GM19023 (cell line): ENCODE measurements at regions not wholly inside any gene's neighbourhood (a gene's known extent, or its start where the extent isn't known, plus 50 kb on each side); places are given as distances from the start of the nearest gene placed in this dataset.
"Not testable (repeated sequence)": the region's sequence is repeated elsewhere in the genome, so short reads cannot be mapped to it uniquely, and the experiment has no call there.

Experiments used
- ATAC-seq: cut with Tn5 transposase; IDR thresholded peaks from one replicate; pipeline ENCODE4 v1.9.1; 2021; ENCODE audit warnings: mild to moderate bottlenecking, moderate library complexity; ENCODE audit not compliant: unreplicated experiment

DNA sequence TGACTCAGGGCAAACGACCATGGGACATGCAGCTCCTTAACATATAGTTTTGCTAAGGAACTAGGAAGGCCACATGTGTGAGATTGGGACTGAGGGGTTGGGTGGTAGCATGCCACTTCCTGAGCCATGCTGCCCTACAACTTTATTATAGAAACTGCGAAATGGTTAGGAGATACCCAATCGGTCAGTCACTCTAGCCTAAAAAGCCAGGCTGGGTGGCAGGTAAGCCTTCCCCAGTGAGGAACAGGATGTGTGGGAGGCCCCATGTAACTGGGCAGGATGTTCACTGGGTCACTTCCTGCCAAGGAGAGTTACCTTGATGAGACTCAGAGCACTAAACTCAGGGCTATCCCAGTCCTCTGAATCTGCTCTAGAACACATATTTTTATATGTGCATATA lies 123.5 kb downstream of the MAP3K7 start:
- ATAC-seq: no peak

DNA sequence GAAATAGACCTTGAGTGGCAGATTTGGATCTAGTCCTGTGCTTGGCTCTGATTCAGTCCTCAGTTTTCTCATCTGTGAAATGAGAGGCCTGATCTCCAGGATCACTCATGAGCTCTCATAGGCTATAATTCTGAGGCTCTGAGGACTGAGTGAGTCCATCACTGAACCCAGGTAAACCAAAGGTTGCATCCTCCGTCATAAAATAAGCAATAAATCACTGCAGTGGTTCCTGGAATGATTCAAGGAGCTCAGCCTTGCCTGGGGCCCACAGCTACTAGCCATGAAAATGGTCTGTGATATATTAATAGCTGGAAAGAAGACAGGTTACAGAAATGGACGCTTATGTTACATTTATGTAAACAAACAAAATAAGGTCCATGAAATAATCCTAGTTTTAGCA lies 124.8 kb downstream of the MAP3K7 start:
- ATAC-seq: no peak

DNA sequence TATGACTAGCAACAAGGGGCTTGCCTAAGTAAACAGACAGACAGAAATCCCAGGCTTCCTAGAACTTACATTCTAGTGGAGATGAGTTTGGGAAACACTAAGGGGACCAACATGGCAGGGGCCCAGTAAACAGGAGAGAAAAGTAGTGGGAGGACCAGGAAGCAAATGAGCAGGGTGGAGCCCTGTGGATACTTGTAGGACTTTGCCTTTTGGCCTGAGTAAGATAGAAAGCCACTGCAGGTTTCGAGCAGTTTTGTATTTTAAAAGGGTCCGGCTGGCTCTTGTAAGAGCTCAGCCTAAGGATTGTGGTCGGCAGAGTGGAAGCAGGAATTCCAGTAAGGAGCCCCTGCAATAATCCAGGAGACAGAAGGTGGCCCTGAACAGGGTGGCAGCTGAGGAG lies 125.5 kb downstream of the MAP3K7 start:
- no peak for ATAC-seq

DNA sequence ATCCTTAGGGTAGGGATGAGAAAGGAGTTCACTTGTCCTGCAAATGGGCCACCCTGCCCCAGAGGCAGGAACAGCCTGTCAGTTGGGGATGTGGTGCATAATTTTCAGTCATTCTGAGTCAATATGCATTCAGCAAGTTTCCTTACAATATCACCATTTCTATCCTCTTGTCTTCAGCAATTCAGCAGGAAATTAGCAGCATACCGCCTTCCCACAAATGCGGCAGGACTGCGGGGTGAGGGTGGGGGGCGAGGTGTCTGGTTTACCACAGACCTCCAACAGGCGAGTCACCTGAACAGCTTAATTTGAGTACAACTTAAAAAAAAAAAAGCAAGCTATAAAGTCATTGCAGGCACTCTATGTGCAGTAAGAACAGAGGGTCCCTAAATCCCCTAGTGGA lies 126.8 kb downstream of the MAP3K7 start:
- ATAC-seq: no peak

DNA sequence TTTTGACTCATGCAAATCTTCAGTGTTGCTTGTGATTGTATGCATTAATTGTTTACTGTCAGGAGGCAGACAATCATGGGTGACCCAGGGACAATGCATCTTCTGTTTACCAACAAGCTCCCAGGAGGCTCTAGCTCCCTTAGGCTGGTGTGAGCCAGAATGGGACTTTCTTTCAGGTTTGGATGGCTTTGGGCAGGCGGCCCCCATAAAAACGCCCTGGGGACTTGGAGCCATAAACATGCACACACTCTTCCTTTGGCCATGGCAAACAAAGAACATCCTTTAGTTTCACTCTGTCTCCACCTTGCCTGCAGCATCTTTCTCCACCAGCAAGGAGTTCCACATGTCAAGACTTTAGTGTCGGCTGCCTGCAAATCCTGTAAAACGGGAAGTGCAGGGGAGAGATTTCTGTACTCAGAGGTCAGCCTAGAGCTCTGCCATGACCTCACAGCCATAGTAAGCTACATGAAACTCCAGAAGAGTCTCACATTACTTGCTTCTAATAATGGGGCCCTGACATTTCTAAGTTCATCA lies 127.6 kb downstream of the MAP3K7 start:
- ATAC-seq: no peak

DNA sequence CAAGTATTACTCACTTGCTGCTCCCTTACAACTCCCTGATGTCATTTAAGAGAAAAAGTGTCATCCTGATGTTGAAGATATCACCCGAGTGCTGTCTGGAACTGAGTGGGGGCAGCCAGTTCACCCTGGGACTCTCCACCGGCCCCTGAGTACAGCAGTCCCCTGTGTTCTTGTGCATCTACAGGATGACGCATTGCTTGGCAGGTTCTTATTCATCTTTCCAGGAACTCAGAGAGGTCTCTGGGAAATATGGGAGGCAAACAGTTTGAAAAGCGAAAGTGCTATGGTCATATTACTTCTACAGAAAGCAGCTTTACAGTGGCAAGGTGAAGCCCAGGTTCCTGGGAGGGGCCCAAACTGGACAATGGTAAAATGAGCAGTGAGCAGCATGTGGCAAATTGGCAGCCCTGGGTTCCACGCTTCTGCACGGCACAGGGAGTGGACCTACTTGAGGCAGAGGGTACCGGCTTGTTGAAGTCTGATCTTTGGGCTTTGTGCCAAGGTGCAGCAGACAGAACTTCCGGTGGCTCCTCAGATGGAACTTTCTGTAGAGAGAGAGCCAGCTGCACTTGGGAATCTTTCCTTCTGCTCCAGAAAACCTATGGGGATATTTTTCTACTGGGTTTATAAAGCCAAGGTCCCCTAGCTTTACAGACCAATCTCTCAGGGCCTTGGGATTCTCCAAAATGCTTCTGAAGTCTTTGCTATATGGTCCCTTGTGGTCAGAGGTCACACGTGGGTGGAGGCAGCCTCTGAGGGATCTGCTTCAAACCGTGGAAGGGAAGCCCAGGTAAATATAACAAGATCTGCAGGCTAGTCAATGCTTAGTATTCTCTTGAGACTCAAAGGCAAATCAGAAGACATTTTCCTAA lies 128.3 kb downstream of the MAP3K7 start:
- ATAC-seq: no peak

DNA sequence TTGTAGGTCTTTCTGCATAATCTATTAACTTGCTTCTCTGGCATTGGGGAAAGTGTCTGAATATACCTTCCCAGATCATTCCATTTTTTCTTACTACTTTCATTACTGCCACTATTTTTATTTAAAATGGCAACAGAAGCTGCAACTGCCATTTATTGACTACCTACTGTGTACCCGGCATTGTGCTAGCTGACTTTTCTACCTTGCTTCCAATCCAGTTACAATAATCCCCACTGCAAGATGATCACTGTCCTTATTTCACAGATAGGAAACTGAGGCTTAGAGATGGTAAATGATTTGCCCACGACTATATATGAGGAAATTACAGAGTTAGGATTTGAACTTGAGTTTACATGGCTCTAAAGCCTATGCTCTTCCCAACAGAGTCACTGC lies 129.0 kb downstream of the MAP3K7 start:
- ATAC-seq: no peak

DNA sequence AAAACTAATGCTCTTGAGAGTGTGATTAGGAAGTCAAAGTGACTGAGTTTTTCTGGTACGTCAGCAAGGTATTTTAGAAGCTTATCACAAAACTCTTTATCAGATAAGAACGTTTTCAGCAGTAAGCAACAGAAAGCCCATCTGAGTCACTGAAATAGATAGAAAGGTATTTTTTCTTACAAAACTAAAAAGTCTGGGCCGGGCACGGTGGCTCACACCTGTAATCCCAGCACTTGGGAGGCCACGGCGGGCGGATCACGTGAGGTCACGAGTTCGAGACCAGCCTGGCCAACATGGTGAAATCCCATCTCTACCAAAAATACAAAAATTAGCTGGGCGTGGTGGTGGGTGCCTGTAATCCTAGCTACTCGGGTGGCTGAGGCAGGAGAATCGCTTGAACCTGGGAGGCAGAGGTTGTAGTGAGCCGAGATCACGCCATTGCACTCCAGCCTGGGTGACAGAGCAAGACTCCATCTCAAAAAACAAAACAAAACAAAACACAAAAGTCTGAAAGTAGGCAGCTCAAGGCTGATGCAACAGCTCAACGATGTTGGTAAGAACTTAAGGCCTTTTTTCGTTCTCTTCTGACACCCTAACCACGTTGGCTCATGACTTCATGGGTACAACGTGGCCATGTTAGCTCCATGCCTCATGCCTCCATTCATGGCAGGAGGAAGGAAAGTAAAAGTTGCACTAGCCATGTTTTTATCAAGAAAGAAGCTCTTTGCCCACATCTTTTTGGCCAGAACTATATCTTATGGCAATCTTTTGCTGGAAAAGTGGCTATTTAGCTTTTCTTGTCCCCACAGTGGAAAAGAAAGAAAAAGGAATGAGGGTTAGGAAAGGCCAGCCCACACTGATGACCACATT lies 129.6 kb downstream of the MAP3K7 start:
- ATAC-seq: not testable (repeated sequence)

DNA sequence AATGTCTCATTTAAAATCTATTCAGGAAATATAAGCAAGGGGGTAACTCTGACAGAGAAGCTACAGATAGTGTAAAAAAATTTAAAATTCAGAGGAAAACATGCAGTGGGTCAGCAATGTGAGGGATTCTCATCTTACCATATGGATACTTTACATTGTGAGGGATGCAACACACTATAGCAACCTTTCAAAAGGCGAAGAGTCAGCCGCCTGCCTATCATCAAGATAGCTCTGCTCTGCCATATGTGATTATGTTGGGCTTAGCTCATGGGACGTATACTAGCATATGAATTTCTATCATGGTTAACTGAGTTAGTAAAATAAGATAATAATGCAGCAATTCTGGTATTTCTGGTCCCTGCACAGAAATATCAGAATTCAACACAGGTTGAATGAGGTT lies 130.9 kb downstream of the MAP3K7 start:
- no peak for ATAC-seq

DNA sequence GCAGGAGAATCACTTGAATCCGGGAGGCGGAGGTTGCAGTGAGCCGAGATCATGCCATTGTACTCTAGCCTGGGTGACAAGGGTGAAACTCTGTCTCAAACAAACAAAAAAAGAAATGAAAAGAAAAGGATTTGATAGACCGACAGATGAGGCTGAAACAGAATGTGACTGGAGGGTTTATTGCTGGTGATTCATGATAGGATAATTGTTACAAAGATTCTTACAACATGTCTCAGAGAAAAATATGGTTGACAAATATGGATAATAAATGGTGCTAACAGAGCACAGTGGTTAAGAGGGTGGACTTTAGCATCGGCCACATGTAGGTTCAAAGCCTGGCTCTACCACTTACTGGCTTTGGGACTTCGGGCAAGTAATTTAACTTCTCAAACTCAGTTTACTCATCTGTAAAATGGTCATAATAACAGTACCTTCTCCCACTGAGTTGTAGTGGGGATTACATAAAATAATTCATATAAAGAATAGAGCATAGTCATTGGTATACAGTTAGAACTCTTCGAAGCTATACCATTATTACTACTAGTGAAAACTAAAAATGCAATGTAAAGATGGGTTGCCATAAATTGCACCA lies 131.9 kb downstream of the MAP3K7 start:
- no peak for ATAC-seq

DNA sequence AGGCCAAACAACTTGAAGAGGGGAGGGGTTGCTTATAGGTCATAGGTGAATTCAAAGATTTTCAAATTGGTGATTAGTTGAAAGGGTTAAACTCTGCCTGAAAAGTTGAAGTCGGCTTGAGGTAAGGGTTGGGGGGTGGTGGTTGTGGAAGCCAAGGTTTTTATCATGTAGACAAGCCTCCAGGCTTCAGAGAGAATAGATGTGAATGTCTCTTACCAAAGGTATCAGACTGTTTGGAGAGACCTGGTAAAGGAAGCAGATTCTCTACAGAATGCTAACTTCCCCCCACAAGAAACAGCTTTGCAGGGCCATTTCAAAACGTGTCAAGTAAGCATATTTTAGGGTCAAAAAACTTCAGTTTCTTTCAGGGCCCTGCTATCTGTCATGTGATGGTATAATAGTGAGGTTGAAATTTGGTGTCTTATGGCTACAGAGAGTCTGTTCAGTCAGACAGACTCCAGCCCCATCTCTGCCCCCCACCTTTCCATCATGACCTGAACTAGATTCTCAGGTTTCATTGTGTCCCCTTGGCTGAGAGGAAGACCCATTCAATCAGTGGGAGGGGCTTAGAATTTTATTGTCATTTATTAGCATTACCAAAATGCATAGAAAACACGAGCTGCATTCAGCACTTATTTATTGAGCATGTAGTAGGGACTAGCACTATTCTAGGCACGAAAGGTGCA lies 136.5 kb downstream of the MAP3K7 start:
- no peak for ATAC-seq

DNA sequence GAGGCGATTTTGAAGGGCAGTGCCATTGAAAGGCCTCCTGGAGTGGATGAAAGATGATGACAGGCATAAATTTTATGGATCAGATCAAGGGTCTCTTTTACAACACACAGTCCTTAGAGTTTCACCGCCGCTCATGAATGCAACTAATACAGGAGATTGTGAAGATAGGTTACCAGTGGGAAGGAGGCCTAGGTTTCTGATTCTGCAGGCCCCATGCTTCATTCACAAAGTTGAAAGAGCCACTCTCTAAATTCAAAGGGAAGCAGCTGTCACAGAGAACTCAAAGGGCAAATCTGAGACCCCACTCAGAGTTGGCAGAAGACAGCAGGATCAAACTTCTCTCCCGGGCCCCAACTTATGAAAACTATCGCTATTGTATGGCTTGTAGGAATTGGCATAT lies 137.6 kb downstream of the MAP3K7 start:
- no peak for ATAC-seq

DNA sequence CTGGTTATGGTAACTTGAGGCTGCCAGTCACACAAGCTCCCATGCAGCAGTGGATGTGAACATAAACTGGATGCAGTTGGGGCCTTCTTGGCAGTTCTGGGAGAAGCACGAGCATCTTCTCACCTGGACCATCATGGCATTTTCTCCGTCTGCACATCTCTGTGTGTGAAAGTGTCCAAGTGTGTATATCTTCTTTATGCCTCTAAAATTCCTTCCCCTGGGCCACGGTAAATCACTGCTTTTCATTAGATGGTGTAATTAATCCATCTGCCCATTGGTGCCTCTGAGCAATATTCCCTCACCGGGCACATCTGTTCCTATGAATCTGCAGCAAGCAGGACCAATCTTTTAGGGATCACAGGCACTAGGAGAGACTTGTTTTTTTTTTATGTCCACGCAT lies 138.0 kb downstream of the MAP3K7 start:
- no peak for ATAC-seq

DNA sequence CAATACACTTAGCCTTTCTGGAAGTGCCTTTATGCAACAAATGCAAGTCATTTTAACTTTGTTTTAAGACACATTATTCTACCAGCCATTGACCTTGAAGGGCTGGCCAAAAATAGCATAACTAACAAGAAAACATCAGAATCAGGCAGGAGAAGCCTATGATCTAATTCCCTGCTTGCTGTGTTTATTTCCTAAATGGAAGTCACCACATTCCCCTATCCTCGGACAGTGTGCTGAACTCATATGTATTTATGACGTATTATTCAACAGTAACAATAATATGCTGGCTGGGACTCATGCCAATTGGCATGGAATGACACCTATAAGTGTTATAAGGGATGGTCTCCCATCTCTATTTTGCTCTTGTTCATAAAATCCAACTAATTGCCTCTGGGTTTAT lies 140.7 kb downstream of the MAP3K7 start:
- ATAC-seq: no peak

DNA sequence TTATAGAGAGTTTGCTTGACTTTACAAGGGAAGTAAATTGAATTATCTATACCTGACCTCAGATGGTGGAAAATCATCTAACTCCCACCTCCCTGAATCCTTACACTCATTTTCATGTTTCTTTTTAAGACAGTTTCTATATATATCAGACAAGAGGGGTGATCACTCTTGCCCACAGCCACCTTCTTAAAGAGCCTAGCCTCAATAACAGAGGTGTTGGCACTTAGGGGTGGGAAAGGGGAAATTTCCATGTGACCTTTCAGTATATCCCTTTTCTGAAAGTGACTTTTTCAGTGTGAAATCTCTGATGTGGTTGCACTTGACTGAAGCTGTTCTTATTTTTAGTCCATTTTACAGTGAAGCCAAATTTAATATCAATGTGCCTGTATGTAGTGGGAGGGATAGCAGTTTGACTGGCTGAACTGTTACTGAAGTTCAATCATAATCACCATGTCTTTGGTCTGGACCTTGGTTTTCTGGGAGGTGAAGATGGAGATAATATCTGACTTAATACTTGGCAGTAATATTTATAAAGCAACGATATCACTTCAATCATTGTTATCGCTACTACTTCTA lies 141.3 kb downstream of the MAP3K7 start:
- no peak for ATAC-seq

DNA sequence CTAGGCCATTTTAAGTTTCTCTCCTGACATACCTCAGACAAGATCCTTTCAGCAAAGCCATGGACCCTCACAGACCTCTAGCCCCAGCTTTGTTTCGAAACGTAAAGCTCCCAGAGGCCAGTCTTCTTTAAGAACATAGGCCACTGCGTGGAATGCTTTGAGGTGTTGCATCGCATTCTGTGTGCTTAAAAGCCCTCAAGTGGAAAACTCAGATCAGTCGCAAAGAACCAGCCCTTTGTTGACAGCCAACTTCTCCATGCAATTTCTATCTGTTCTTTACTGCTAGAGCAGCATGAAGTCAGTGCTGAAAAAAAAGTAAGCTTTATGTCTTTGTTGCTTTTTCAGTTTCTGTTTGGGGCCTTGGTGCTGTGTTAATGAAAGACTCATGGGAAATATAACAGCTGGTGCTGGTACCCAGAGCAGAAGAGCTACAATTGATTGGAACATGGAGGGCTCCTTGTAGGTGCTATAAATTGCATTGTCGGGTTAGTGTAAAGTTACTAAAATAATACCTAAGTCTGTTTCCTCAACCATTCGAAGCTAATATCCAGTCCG lies 142.6 kb downstream of the MAP3K7 start:
- ATAC-seq: peak; percentile 63

DNA sequence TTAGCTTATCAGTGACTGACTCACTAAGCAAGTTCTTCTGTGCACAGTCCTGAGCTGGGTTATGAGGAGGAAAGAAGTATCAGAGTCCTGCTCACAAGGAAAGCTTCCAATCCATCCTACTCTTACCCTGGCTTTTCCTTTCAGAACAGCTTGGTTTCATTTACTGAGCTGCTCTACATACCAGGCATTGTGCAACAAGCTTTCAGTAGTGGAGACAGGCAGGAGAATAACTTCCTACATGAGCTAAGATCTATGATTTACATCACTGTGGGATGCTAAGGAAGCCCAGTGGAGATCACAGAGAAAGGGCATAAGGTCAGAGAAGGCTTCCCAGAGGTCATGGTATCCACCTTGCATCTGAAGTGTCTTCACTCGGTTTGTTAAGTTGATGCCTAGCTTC lies 144.5 kb downstream of the MAP3K7 start:
- no peak for ATAC-seq

DNA sequence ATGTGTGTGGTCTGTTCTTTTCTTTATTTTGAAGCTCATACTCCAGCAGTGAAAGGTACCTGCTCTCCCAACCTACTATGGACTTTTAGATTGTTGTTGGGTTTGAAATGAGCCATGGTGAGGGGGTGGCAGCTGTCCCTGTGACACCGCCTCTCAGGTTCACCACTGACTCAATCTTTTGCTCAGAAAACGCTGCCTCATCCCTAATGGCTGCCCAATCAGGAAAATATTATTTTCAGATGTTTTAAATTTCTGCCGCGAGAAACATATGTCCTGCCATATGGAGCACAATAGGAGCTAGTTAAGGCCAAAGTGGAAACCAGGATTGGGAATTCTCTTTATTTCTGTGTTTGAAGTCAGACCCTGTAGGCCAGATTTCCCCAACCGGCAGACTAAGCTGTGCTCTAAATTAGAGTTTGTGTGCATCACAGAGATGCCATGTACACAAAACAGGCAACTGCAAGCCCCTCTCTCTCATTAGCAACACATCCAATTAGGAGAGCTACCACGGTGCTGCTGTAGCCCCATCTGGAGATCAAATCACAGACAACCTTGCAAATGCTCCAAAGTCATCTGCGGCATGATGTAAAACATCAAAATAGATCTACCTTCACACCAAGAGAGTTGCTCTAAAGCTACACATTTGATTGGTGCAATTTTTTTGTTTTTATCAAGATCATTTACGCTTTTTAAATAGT lies 144.1 kb upstream of the BACH2 start:
- ATAC-seq: no peak

DNA sequence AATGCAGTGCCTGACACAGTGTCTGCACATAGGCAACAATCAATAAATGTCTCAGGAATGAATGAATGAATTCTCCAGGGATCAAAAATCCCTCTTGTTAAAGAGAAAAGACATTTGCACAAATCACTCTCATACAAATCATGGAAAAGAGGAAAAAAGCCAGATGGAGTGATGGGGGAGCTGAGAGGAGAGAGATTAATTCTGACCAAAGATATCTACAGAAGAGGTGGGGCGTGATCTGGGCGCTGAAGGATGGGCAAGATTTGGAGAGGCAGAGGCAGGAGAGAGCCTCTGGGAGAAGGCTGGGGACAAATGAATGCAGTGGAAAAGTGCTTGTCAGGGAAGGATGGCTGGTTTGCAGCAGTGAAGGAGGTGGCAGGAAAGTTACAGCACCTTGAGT lies 142.9 kb upstream of the BACH2 start:
- no peak for ATAC-seq

DNA sequence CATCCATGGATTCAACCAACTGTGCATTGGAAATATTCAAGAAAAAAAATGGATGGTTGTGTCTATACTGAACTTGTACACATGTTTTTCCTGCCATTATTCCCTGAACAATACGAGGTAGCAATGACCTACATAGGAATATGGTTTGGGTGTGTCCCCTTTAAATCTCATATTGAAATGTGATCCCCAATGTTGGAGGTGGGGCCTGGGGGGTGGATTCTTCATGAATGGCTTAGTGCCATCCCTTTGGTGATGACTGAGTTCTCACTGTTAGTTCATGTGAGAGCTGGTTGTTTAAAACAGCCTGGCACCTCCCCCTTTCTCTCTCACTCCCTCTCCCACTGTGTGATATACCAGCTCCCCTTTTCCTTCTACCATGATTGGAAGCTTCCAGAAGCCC lies 139.8 kb upstream of the BACH2 start:
- ATAC-seq: no peak
